GF-D8 (cell line): ENCODE measurements at regions not wholly inside any gene's neighbourhood (a gene's known extent, or its start where the extent isn't known, plus 50 kb on each side); places are given as distances from the start of the nearest gene placed in this dataset.
"Not testable (repeated sequence)": the region's sequence is repeated elsewhere in the genome, so short reads cannot be mapped to it uniquely, and the experiment has no call there.

Source experiments
- DNase-seq: peaks from one replicate; lab custom pipeline; 2025; lab: John Stamatoyannopoulos, UW

- DNase-seq, result no peak
These were observed 405.7 kb downstream of the ARL4A start for GRCh38 chr7:13093160-13093559.

GRCh38 chr7:13097499-13097898, 410.1 kb downstream of the ARL4A start:
- DNase-seq, result no peak

- no peak for DNase-seq
These were observed 410.7 kb downstream of the ARL4A start for GRCh38 chr7:13098161-13098560.

- DNase-seq, result no peak
These were observed 411.8 kb downstream of the ARL4A start for GRCh38 chr7:13099154-13099795.

- no peak for DNase-seq
These were observed 416.7 kb downstream of the ARL4A start for GRCh38 chr7:13104128-13104527.

- no peak for DNase-seq
These were observed 417.8 kb downstream of the ARL4A start for GRCh38 chr7:13105209-13105608.

- DNase-seq, result no peak
These were observed 419.1 kb downstream of the ARL4A start for GRCh38 chr7:13106513-13106912.

- no peak for DNase-seq
These were observed 419.9 kb downstream of the ARL4A start for GRCh38 chr7:13107291-13107690.

- DNase-seq, result no peak
These were observed 420.6 kb downstream of the ARL4A start for GRCh38 chr7:13108061-13108460.

GRCh38 chr7:13109201-13109600, 421.8 kb downstream of the ARL4A start:
- DNase-seq, result no peak

GRCh38 chr7:13110107-13110506, 422.7 kb downstream of the ARL4A start:
- no peak for DNase-seq

- DNase-seq, result no peak
These were observed 423.8 kb downstream of the ARL4A start for GRCh38 chr7:13111230-13111629.

GRCh38 chr7:13114240-13114639, 426.8 kb downstream of the ARL4A start:
- DNase-seq, result not testable (repeated sequence)

GRCh38 chr7:13115157-13115772, 427.8 kb downstream of the ARL4A start:
- DNase-seq, result no peak

- DNase-seq, result no peak
These were observed 428.4 kb downstream of the ARL4A start for GRCh38 chr7:13115855-13116254.

- DNase-seq, result no peak
These were observed 429.7 kb downstream of the ARL4A start for GRCh38 chr7:13117103-13117502.

- no peak for DNase-seq
These were observed 430.2 kb downstream of the ARL4A start for GRCh38 chr7:13117592-13117991.

GRCh38 chr7:13124629-13125028, 437.2 kb downstream of the ARL4A start:
- not testable (repeated sequence) for DNase-seq

- DNase-seq, result no peak
These were observed 438.9 kb downstream of the ARL4A start for GRCh38 chr7:13126347-13126746.

- no peak for DNase-seq
These were observed 442.9 kb downstream of the ARL4A start for GRCh38 chr7:13130321-13130720.

- DNase-seq, result not testable (repeated sequence)
These were observed 443.5 kb downstream of the ARL4A start for GRCh38 chr7:13130906-13131305.

- DNase-seq, result no peak
These were observed 444.9 kb downstream of the ARL4A start for GRCh38 chr7:13132314-13132713.

GRCh38 chr7:13136345-13136744, 448.9 kb downstream of the ARL4A start:
- not testable (repeated sequence) for DNase-seq

GRCh38 chr7:13139436-13139835, 452.0 kb downstream of the ARL4A start:
- DNase-seq, result peak; percentile 25
